ENCODE measurements at regions not wholly inside any gene's neighbourhood (a gene's known extent, or its start where the extent isn't known, plus 50 kb on each side); places are given as distances from the start of the nearest gene placed in this dataset.

- TF ChIP-seq CTCF (IDR thresholded peaks at IDR 0.05) (no peak), POLR2A (IDR thresholded peaks at IDR 0.05) (no peak), EP300 (IDR thresholded peaks at IDR 0.05) (no peak)
Observed at GRCh38 chr4:3376266-3376665, 65.5 kb upstream of the HGFAC start.
